ENCODE measurements at regions not wholly inside any gene's neighbourhood (a gene's known extent, or its start where the extent isn't known, plus 50 kb on each side); places are given as distances from the start of the nearest gene placed in this dataset.

DNA sequence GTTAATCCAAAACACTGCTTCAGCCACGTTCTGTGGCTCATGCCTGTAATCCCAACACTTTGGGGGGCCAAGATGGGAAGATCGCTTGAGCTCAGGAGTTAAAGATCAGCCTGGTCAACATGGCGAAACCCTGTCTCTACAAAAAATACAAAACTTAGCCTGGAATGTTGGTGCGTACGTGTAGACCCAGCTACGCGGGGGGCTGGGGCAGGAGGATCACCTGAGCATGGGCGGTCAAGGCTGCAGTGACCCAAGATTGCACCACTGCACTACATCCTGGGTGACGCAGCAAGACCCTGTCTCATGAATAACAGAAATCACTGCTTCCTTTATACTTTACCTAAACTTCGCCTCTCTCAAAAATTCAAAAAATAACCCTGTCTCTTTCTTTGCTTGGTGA lies 1325.0 kb upstream of the CADM2 start:
- Histone ChIP-seq H3K4me3 (no peak overlapping the region), H3K4me1 (no peaks in the 10 kb centered on the region), H3K27me3 (no peaks in the 10 kb centered on the region), H3K36me3 (no peaks in the 10 kb centered on the region), H3K27ac (no peak overlapping the region), H3K9me3 (no peaks in the 10 kb centered on the region)
- no peak for TF ChIP-seq POLR2A (IDR thresholded peaks at IDR 0.05)
- no peak for TF ChIP-seq POLR2AphosphoS5 (IDR thresholded peaks at IDR 0.05)
- TF ChIP-seq CTCF (IDR thresholded peaks at IDR 0.05) = no peak
- intact Hi-C loops (cut with DNase I; ENCODE audit: low total_unique reads) = no loop called here
- DNase-seq (ENCODE audit: low spot score in 2 of 2) = no peak

GRCh38 chr3:83649692-83650091 lies 1309.1 kb upstream of the CADM2 start:
- TF ChIP-seq POLR2A (IDR thresholded peaks at IDR 0.05) = no peak
- TF ChIP-seq POLR2AphosphoS5 (IDR thresholded peaks at IDR 0.05) = no peak
- no peak for DNase-seq (ENCODE audit: low spot score in 2 of 2)
- intact Hi-C loops (cut with DNase I; ENCODE audit: low total_unique reads) = no loop called here

DNA sequence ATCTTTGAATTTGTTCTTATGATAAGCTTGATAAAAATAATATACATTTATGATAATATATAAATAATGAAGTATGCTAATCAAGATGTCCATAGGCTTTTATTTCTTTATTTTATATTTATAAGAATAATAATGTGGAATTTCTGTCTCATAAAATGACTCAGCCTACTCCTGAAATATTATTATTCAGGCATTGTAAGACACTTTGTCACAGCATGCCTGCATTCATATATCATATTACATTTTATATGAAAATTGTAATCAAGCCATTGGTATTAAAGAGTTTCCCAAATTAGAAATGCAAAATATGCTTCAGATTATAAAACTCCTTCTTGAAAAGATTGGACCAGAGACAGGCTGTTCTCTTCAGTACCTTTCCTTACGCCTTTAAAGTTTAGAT lies 1303.7 kb upstream of the CADM2 start:
- no peaks in the 10 kb centered on the region for H3K27me3 ChIP-seq
- H3K9me3 ChIP-seq = no peaks in the 10 kb centered on the region
- no peaks in the 10 kb centered on the region for H3K4me1 ChIP-seq
- TF ChIP-seq POLR2A (IDR thresholded peaks at IDR 0.05) = no peak
- no peak for DNase-seq (ENCODE audit: low spot score in 2 of 2)
- no peak overlapping the region for H3K4me3 ChIP-seq
- no peaks in the 10 kb centered on the region for H3K36me3 ChIP-seq
- no peak overlapping the region for H3K27ac ChIP-seq
- intact Hi-C loops (cut with DNase I; ENCODE audit: low total_unique reads) = no loop called here

More at GRCh38 chr3:83649692-83650091, 1309.1 kb upstream of the CADM2 start:
- Histone ChIP-seq H3K27me3 (no peaks in the 10 kb centered on the region), H3K4me3 (no peak overlapping the region), H3K4me1 (no peaks in the 10 kb centered on the region), H3K36me3 (no peaks in the 10 kb centered on the region), H3K27ac (no peak overlapping the region), H3K9me3 (no peaks in the 10 kb centered on the region)

- H3K27ac ChIP-seq = no peak overlapping the region
- TF ChIP-seq POLR2A (IDR thresholded peaks at IDR 0.05) = no peak
- no peak for TF ChIP-seq POLR2AphosphoS5 (IDR thresholded peaks at IDR 0.05)
- TF ChIP-seq CTCF (IDR thresholded peaks at IDR 0.05) = no peak
- H3K4me3 ChIP-seq = no peak overlapping the region
- intact Hi-C loops (cut with DNase I; ENCODE audit: low total_unique reads) = no loop called here
- no peak for DNase-seq (ENCODE audit: low spot score in 2 of 2)
- H3K36me3 ChIP-seq = no peaks in the 10 kb centered on the region
- no peaks in the 10 kb centered on the region for H3K4me1 ChIP-seq
- H3K27me3 ChIP-seq = no peaks in the 10 kb centered on the region
- H3K9me3 ChIP-seq = no peaks in the 10 kb centered on the region
These were observed 1296.3 kb upstream of the CADM2 start for GRCh38 chr3:83662381-83662960.

DNA sequence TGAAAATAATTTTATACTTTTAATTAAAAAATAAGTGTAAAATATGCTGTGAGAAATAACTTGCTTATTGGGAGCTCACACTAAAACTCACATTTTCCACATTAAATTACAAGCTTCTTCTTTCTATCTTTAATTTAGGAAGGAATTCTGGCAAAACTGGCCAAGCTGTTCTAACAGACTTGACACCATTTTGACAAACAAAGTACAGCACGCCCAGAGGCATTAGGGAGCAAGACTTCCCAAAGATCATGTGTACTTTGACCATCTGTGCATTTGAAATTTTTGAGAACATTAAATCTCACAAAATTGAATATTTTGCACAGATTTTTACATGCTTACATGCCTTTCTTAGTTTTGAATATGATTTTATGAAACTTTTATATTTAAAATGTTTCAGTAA lies 1288.4 kb upstream of the CADM2 start:
- intact Hi-C loops (cut with DNase I; ENCODE audit: low total_unique reads) = no loop called here
- Histone ChIP-seq H3K27me3 (no peaks in the 10 kb centered on the region), H3K36me3 (no peaks in the 10 kb centered on the region), H3K27ac (no peak overlapping the region), H3K4me3 (no peak overlapping the region), H3K9me3 (no peaks in the 10 kb centered on the region), H3K4me1 (no peaks in the 10 kb centered on the region)
- DNase-seq (ENCODE audit: low spot score in 2 of 2) = no peak
- TF ChIP-seq POLR2AphosphoS5 (IDR thresholded peaks at IDR 0.05) = no peak
- TF ChIP-seq POLR2A (IDR thresholded peaks at IDR 0.05) = no peak
- no peak for TF ChIP-seq CTCF (IDR thresholded peaks at IDR 0.05)

GRCh38 chr3:83683937-83684598 lies 1274.7 kb upstream of the CADM2 start:
- no peak overlapping the region for H3K27ac ChIP-seq
- no peaks in the 10 kb centered on the region for H3K36me3 ChIP-seq
- H3K9me3 ChIP-seq = no peaks in the 10 kb centered on the region
- no peak for TF ChIP-seq POLR2A (IDR thresholded peaks at IDR 0.05)
- TF ChIP-seq CTCF (IDR thresholded peaks at IDR 0.05) = no peak
- TF ChIP-seq POLR2AphosphoS5 (IDR thresholded peaks at IDR 0.05) = no peak
- no peak for DNase-seq (ENCODE audit: low spot score in 2 of 2)
- intact Hi-C loops (cut with DNase I; ENCODE audit: low total_unique reads) = no loop called here
- H3K27me3 ChIP-seq = no peaks in the 10 kb centered on the region
- H3K4me3 ChIP-seq = no peak overlapping the region
- H3K4me1 ChIP-seq = no peaks in the 10 kb centered on the region

Measured in breast epithelium (tissue), 4 donors.